HG03342 (cell line): ENCODE measurements at regions not wholly inside any gene's neighbourhood (a gene's known extent, or its start where the extent isn't known, plus 50 kb on each side); places are given as distances from the start of the nearest gene placed in this dataset.

Source experiments
- ATAC-seq: cut with Tn5 transposase; IDR thresholded peaks from one replicate; pipeline ENCODE4 v1.9.1; 2021; ENCODE audit warnings: mild to moderate bottlenecking, moderate library complexity; ENCODE audit not compliant: unreplicated experiment

- ATAC-seq: no peak
These were observed 62.2 kb upstream of the RGMA start for GRCh38 chr15:93150910-93151881.

- no peak for ATAC-seq
These were observed 57.6 kb upstream of the RGMA start for GRCh38 chr15:93146601-93147000.

- no peak for ATAC-seq
These were observed 57.2 kb upstream of the RGMA start for GRCh38 chr15:93146196-93146595.

- ATAC-seq: no peak
These were observed 55.6 kb upstream of the RGMA start for GRCh38 chr15:93144463-93145236.

GRCh38 chr15:93143186-93143585, 54.2 kb upstream of the RGMA start:
- no peak for ATAC-seq

GRCh38 chr15:93141371-93141794, 52.4 kb upstream of the RGMA start:
- ATAC-seq: peak; percentile 70

GRCh38 chr15:93139436-93139835, 50.4 kb upstream of the RGMA start:
- ATAC-seq: no peak

GRCh38 chr15:93138681-93139250, 49.8 kb upstream of the RGMA start:
- ATAC-seq: no peak
